ENCODE measurements at regions not wholly inside any gene's neighbourhood (a gene's known extent, or its start where the extent isn't known, plus 50 kb on each side); places are given as distances from the start of the nearest gene placed in this dataset.

DNA sequence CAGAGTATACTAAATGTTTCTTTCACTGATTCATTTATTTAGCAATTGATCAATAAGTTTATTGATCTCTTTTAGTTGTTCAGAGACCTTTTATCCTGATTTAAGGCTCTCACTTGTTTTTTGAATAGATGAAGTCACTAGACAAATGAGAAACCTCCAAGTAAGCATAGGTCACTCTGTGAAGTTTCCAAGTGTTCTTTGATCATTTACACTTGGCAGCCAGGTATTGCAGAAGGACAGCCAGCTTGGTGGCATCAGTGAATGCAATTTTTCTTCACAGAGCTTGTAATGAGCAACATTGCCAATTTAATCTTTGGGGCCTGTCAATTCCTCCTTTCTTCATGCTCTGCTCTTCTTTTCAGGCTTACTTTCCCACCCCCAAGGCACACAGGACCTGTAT lies 413.0 kb downstream of the OMA1 start (continued):
- TF ChIP-seq, protein P1, sequence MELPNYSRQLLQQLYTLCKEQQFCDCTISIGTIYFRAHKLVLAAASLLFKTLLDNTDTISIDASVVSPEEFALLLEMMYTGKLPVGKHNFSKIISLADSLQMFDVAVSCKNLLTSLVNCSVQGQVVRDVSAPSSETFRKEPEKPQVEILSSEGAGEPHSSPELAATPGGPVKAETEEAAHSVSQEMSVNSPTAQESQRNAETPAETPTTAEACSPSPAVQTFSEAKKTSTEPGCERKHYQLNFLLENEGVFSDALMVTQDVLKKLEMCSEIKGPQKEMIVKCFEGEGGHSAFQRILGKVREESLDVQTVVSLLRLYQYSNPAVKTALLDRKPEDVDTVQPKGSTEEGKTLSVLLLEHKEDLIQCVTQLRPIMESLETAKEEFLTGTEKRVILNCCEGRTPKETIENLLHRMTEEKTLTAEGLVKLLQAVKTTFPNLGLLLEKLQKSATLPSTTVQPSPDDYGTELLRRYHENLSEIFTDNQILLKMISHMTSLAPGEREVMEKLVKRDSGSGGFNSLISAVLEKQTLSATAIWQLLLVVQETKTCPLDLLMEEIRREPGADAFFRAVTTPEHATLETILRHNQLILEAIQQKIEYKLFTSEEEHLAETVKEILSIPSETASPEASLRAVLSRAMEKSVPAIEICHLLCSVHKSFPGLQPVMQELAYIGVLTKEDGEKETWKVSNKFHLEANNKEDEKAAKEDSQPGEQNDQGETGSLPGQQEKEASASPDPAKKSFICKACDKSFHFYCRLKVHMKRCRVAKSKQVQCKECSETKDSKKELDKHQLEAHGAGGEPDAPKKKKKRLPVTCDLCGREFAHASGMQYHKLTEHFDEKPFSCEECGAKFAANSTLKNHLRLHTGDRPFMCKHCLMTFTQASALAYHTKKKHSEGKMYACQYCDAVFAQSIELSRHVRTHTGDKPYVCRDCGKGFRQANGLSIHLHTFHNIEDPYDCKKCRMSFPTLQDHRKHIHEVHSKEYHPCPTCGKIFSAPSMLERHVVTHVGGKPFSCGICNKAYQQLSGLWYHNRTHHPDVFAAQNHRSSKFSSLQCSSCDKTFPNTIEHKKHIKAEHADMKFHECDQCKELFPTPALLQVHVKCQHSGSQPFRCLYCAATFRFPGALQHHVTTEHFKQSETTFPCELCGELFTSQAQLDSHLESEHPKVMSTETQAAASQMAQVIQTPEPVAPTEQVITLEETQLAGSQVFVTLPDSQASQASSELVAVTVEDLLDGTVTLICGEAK (IDR thresholded peaks at IDR 0.05) = no peak
- TF ChIP-seq, protein P1 (CRISPR knock-in tag; IDR thresholded peaks at IDR 0.05) = no peak
- no peak for TF ChIP-seq ZC3H4 (CRISPR knock-in tag; IDR thresholded peaks at IDR 0.05; ENCODE audit: borderline replicate concordance)
- TF ChIP-seq MXI1 (IDR thresholded peaks at IDR 0.05; ENCODE audit: low read depth, low read length) = no peak
- TF ChIP-seq RFX1 (IDR thresholded peaks at IDR 0.05) = no peak
- TF ChIP-seq, protein P2, sequence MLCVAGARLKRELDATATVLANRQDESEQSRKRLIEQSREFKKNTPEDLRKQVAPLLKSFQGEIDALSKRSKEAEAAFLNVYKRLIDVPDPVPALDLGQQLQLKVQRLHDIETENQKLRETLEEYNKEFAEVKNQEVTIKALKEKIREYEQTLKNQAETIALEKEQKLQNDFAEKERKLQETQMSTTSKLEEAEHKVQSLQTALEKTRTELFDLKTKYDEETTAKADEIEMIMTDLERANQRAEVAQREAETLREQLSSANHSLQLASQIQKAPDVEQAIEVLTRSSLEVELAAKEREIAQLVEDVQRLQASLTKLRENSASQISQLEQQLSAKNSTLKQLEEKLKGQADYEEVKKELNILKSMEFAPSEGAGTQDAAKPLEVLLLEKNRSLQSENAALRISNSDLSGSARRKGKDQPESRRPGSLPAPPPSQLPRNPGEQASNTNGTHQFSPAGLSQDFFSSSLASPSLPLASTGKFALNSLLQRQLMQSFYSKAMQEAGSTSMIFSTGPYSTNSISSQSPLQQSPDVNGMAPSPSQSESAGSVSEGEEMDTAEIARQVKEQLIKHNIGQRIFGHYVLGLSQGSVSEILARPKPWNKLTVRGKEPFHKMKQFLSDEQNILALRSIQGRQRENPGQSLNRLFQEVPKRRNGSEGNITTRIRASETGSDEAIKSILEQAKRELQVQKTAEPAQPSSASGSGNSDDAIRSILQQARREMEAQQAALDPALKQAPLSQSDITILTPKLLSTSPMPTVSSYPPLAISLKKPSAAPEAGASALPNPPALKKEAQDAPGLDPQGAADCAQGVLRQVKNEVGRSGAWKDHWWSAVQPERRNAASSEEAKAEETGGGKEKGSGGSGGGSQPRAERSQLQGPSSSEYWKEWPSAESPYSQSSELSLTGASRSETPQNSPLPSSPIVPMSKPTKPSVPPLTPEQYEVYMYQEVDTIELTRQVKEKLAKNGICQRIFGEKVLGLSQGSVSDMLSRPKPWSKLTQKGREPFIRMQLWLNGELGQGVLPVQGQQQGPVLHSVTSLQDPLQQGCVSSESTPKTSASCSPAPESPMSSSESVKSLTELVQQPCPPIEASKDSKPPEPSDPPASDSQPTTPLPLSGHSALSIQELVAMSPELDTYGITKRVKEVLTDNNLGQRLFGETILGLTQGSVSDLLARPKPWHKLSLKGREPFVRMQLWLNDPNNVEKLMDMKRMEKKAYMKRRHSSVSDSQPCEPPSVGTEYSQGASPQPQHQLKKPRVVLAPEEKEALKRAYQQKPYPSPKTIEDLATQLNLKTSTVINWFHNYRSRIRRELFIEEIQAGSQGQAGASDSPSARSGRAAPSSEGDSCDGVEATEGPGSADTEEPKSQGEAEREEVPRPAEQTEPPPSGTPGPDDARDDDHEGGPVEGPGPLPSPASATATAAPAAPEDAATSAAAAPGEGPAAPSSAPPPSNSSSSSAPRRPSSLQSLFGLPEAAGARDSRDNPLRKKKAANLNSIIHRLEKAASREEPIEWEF (CRISPR knock-in tag; IDR thresholded peaks at IDR 0.05) = no peak
- TF ChIP-seq ZNF280A (IDR thresholded peaks at IDR 0.05; ENCODE audit: low read depth, partially characterized antibody) = no peak
- no peak for TF ChIP-seq NFIX (CRISPR knock-in tag; IDR thresholded peaks at IDR 0.05; ENCODE audit: low read depth)
- no peak for TF ChIP-seq NCOA1 (IDR thresholded peaks at IDR 0.05; ENCODE audit: low read depth)
- no peak for TF ChIP-seq CCNT2 (IDR thresholded peaks at IDR 0.05; ENCODE audit: borderline replicate concordance, extremely low read depth, insufficient read length, low read depth, low read length)
- no peak for TF ChIP-seq ZNF175 (CRISPR knock-in tag; IDR thresholded peaks at IDR 0.05; ENCODE audit: low read depth)
- TF ChIP-seq ZNF586 (CRISPR knock-in tag; conservative IDR thresholded peaks at IDR 0.05) = no peak
- no peak for TF ChIP-seq NR2C2 (CRISPR knock-in tag; IDR thresholded peaks at IDR 0.05)
- TF ChIP-seq NR2C2 (tag; IDR thresholded peaks at IDR 0.05) = no peak

Measured in K562 (cell line).